HepG2 (cell line): ENCODE measurements at regions not wholly inside any gene's neighbourhood (a gene's known extent, or its start where the extent isn't known, plus 50 kb on each side); places are given as distances from the start of the nearest gene placed in this dataset.

ENCODE experiments used
- ATAC-seq: fragments of 200-7000 bp; cut with Tn5 transposase; 3 replicates; pipeline ENCODE4 v1.9.1; 2020; ENCODE audit warnings: mild to moderate bottlenecking, moderate library complexity
- BruUV-seq: library from RNA; stranded (reverse); fragments of 400-500 nt; replicated peaks from 2 replicates; lab custom pipeline; 2021; lab: Mats Ljungman, UMichigan
- CTCF ChIA-PET: fragments of 300-600 bp; formaldehyde crosslinking; extraction: SDS; loops from one replicate; lab custom pipeline; 2021; ENCODE audit warnings: low total read pairs, inconsistent platforms, low intra/inter-chr PET ratio; lab: Yijun Ruan, JAX
- POLR2A ChIA-PET: fragments of 350-600 bp; sonication (Branson Sonifier 250); formaldehyde crosslinking; loops from one replicate; lab custom pipeline; 2020; ENCODE audit warnings: antibody characterized with exemption, inconsistent platforms; lab: Yijun Ruan, JAX
- DNase-seq: peaks from one replicate; pipeline ENCODE4 v3.0.0-alpha.2; 2015; ENCODE audit warnings: low spot score
- FAIRE-seq: peaks from 3 replicates; lab custom pipeline; 2011; peaks lifted over from hg19 to GRCh38; lab: Jason Lieb, UNC
- H2AFZ ChIP-seq: one replicate; pipeline ENCODE4 v1.6.1; 2011; ENCODE audit warnings: low read length, inconsistent platforms
- H3K27ac ChIP-seq: fragments of 300-600 bp; 3 replicates; pipeline ENCODE4 v1.8.0; 2011; ENCODE audit warnings: mixed run types, mild to moderate bottlenecking, mixed read lengths, low read length, inconsistent platforms; ENCODE audit not compliant: insufficient read depth; ENCODE audit errors: extremely low read length
- H3K27me3 ChIP-seq, 2 experiments: fragments of 200-600 bp in 1 of 2; 2 replicates in 1 of 2; 3 replicates in 1 of 2; pipeline versions ENCODE4 v1.6.0 to v1.8.0; 2011; ENCODE audit warnings: low read length in 2 of 2, mild to moderate bottlenecking in 2 of 2, moderate library complexity in 2 of 2, inconsistent platforms in 1 of 2; ENCODE audit not compliant: insufficient read depth in 2 of 2, control insufficient read depth in 1 of 2
- H3K36me3 ChIP-seq, 2 experiments: fragments of 200-600 bp in 1 of 2; replicated peaks in 1 of 2; 2 replicates in 1 of 2; 3 replicates in 1 of 2; pipeline versions ENCODE4 v1.5.1 to v1.8.0; 2011; ENCODE audit warnings: low read length in 2 of 2, inconsistent platforms in 1 of 2; ENCODE audit not compliant: insufficient read depth in 2 of 2, control insufficient read depth in 1 of 2
- H3K4me1 ChIP-seq: 2 replicates; pipeline ENCODE4 v1.5.1; 2012; ENCODE audit warnings: low read length, inconsistent platforms; ENCODE audit not compliant: insufficient read depth
- H3K4me2 ChIP-seq: 2 replicates; pipeline ENCODE4 v1.6.0; 2011; ENCODE audit warnings: low read depth, low read length, inconsistent platforms
- H3K4me3 ChIP-seq, 3 experiments: fragments of 200-600 bp in 1 of 3; sonication (generic), shearing (Covaris generic) in 1 of 3; replicated peaks in 1 of 3; 2 replicates each; pipeline ENCODE4 v1.5.1; 2011 to 2016; ENCODE audit warnings: low read length in 3 of 3, inconsistent platforms in 2 of 3, low read depth in 2 of 3, mild to moderate bottlenecking in 2 of 3, control low read depth in 1 of 3, mixed read lengths in 1 of 3; ENCODE audit not compliant: insufficient read depth in 1 of 3
- H3K79me2 ChIP-seq: one replicate; pipeline ENCODE4 v1.6.1; 2011; ENCODE audit warnings: low read length, inconsistent platforms; ENCODE audit not compliant: insufficient read depth
- H3K9ac ChIP-seq: 2 replicates; pipeline ENCODE4 v1.6.0; 2011; ENCODE audit warnings: mild to moderate bottlenecking, low read depth, low read length, inconsistent platforms; ENCODE audit not compliant: insufficient read depth
- H3K9me3 ChIP-seq: 2 replicates; pipeline ENCODE4 v1.5.1; 2012; ENCODE audit warnings: mild to moderate bottlenecking, low read length
- H4K20me1 ChIP-seq: 2 replicates; pipeline ENCODE4 v1.6.0; 2011; ENCODE audit warnings: inconsistent platforms, mild to moderate bottlenecking, low read length, moderate library complexity; ENCODE audit not compliant: insufficient read depth
- BORCS8-MEF2B ChIP-seq: sonication (generic); formaldehyde crosslinking; IDR thresholded peaks from 2 replicates; pipeline ENCODE4 v1.8.0; 2022; ENCODE audit warnings: mild to moderate bottlenecking, missing genetic modification reagents
- CREB1 ChIP-seq, 2 experiments: fragments of 450-650 bp in 1 of 2; IDR thresholded peaks; 2 replicates each; pipeline ENCODE4 v1.6.1; 2016 to 2017; ENCODE audit warnings: control low read depth in 1 of 2, mild to moderate bottlenecking in 1 of 2, missing compliant biosample characterization in 1 of 2, missing genetic modification characterization in 1 of 2
- HNRNPK ChIP-seq: fragments of 200-400 bp; formaldehyde crosslinking; IDR thresholded peaks from 2 replicates; pipeline ENCODE4 v1.6.1; 2018; ENCODE audit warnings: low read length, low read depth, moderate library complexity, mild to moderate bottlenecking; ENCODE audit not compliant: poor library complexity, severe bottlenecking
- MEF2D ChIP-seq: sonication (generic); formaldehyde crosslinking; IDR thresholded peaks from 2 replicates; pipeline ENCODE4 v1.5.1; 2020; ENCODE audit warnings: mild to moderate bottlenecking, missing genetic modification reagents
- PRMT3 ChIP-seq: sonication (generic); formaldehyde crosslinking; IDR thresholded peaks from 2 replicates; pipeline ENCODE4 v1.8.1; 2022; ENCODE audit warnings: low read depth, mild to moderate bottlenecking, moderate library complexity, missing genetic modification reagents, borderline replicate concordance
- SIX1 ChIP-seq: sonication (generic); formaldehyde crosslinking; IDR thresholded peaks from 2 replicates; pipeline ENCODE4 v1.4.0; 2020; ENCODE audit warnings: missing genetic modification reagents, borderline replicate concordance
- ZFP36 ChIP-seq: fragments of 150-350 bp; IDR thresholded peaks from 2 replicates; pipeline ENCODE4 v1.6.1; 2018; ENCODE audit warnings: borderline replicate concordance, low read length, low read depth; ENCODE audit not compliant: partially characterized antibody
- ZNF484 ChIP-seq: sonication (generic); formaldehyde crosslinking; IDR thresholded peaks from 2 replicates; pipeline ENCODE4 v1.5.1; 2020; ENCODE audit warnings: mild to moderate bottlenecking, low read depth, missing genetic modification reagents, borderline replicate concordance
- ZNF740 ChIP-seq: sonication (generic); formaldehyde crosslinking; IDR thresholded peaks from 2 replicates; pipeline ENCODE4 v1.4.0; 2020; ENCODE audit warnings: missing genetic modification reagents
- ZNF781 ChIP-seq: sonication (generic); formaldehyde crosslinking; IDR thresholded peaks from 2 replicates; pipeline ENCODE4 v1.5.1; 2020; ENCODE audit warnings: borderline replicate concordance, mild to moderate bottlenecking, missing genetic modification reagents; ENCODE audit errors: not compliant biosample characterization
- WGBS: methylation state at CpG from one replicate; pipeline ENCODE4 v1.1.6; 2017; ENCODE audit warnings: low lambda C conversion rate; 5-methylcytosine and 5-hydroxymethylcytosine counted together
- in situ Hi-C: cut with HindIII; loops from 2 replicates; pipeline ENCODE4 v1.10.0; 2017; ENCODE audit warnings: low pct_unique_long_range_greater_than_20kb; ENCODE audit not compliant: extremely low pct_ligation_motif_present
- intact Hi-C: fragments of 100-400 bp; cut with micrococcal nuclease; formaldehyde crosslinking; loops from one replicate; pipeline ENCODE4 v1.10.0; 2022; ENCODE audit not compliant: unreplicated experiment
- TF ChIP-seq, protein P1 (sequence below): sonication (generic); formaldehyde crosslinking; IDR thresholded peaks from 2 replicates; pipeline ENCODE4 v1.4.0; 2020; ENCODE audit warnings: missing genetic modification reagents
- TF ChIP-seq, protein P2 (sequence below): IDR thresholded peaks from 2 replicates; pipeline ENCODE4 v1.6.1; 2016; ENCODE audit warnings: low read depth, borderline replicate concordance
- TF ChIP-seq, protein P3 (sequence below), 2 experiments: sonication (generic) in 1 of 2; formaldehyde crosslinking in 1 of 2; IDR thresholded peaks; 2 replicates each; pipeline versions ENCODE4 v1.6.1 to v1.9.0; 2014 to 2022; ENCODE audit warnings: antibody characterized with exemption in 1 of 2, borderline replicate concordance in 1 of 2, inconsistent platforms in 1 of 2, low read depth in 1 of 2, missing genetic modification reagents in 1 of 2

- in situ Hi-C loops, result no loop called here
- Histone ChIP-seq H3K36me3 (no peaks in the 10 kb centered on the region), H3K4me1 (peaks cover 23% of the 10 kb centered on the region), H3K27ac (no peak overlapping the region), H4K20me1 (no peaks in the 10 kb centered on the region), H3K9me3 (no peaks in the 10 kb centered on the region), H3K9ac (no peak overlapping the region), H3K4me2 (no peak overlapping the region), H3K79me2 (no peaks in the 10 kb centered on the region), H3K4me3 (no peak overlapping the region), H2AFZ (no peak overlapping the region), H3K27me3 (peaks cover 0 to 4% of the 10 kb centered on the region in 2 experiments; a peak in 1 of 5 replicates)
- intact Hi-C loops, result no loop called here
- WGBS, result 59% methylated on average over 11 of the region's 11 CpGs
- CTCF ChIA-PET, result no interaction called here
- DNase-seq (no peak), ATAC-seq (no peak), FAIRE-seq (no peak)
- POLR2A ChIA-PET, result no interaction called here
- BruUV-seq, result no TSS peak
- TF ChIP-seq PRMT3 (CRISPR knock-in tag) (no peak), ZNF781 (CRISPR knock-in tag) (no peak), MEF2D (CRISPR knock-in tag) (no peak), CREB1 (IDR thresholded peaks at IDR 0.05) (no peak), CREB1 (CRISPR knock-in tag; IDR thresholded peaks at IDR 0.05) (no peak), BORCS8-MEF2B (CRISPR knock-in tag) (no peak), SIX1 (CRISPR knock-in tag) (no peak), ZNF484 (CRISPR knock-in tag) (no peak), ZFP36 (no peak), ZNF740 (CRISPR knock-in tag) (no peak), HNRNPK (no peak)
- TF ChIP-seq, protein P1, sequence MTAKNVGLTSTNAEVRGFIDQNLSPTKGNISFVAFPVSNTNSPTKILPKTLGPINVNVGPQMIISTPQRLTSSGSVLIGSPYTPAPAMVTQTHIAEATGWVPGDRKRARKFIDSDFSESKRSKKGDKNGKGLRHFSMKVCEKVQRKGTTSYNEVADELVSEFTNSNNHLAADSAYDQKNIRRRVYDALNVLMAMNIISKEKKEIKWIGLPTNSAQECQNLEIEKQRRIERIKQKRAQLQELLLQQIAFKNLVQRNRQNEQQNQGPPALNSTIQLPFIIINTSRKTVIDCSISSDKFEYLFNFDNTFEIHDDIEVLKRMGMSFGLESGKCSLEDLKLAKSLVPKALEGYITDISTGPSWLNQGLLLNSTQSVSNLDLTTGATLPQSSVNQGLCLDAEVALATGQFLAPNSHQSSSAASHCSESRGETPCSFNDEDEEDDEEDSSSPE (CRISPR knock-in tag), result no peak
- TF ChIP-seq, protein P2, sequence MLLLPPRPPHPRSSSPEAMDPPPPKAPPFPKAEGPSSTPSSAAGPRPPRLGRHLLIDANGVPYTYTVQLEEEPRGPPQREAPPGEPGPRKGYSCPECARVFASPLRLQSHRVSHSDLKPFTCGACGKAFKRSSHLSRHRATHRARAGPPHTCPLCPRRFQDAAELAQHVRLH (CRISPR knock-in tag), result no peak
- TF ChIP-seq, protein P3, sequence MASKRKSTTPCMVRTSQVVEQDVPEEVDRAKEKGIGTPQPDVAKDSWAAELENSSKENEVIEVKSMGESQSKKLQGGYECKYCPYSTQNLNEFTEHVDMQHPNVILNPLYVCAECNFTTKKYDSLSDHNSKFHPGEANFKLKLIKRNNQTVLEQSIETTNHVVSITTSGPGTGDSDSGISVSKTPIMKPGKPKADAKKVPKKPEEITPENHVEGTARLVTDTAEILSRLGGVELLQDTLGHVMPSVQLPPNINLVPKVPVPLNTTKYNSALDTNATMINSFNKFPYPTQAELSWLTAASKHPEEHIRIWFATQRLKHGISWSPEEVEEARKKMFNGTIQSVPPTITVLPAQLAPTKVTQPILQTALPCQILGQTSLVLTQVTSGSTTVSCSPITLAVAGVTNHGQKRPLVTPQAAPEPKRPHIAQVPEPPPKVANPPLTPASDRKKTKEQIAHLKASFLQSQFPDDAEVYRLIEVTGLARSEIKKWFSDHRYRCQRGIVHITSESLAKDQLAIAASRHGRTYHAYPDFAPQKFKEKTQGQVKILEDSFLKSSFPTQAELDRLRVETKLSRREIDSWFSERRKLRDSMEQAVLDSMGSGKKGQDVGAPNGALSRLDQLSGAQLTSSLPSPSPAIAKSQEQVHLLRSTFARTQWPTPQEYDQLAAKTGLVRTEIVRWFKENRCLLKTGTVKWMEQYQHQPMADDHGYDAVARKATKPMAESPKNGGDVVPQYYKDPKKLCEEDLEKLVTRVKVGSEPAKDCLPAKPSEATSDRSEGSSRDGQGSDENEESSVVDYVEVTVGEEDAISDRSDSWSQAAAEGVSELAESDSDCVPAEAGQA (IDR thresholded peaks at IDR 0.05; ENCODE audit: low read depth), result no peak
- TF ChIP-seq, protein P3 (CRISPR knock-in tag; IDR thresholded peaks at IDR 0.05; ENCODE audit: borderline replicate concordance), result no peak
Measured at GRCh38 chr15:70418943-70419342, 321.2 kb upstream of the TLE3 start.
